ENCODE measurements at regions not wholly inside any gene's neighbourhood (a gene's known extent, or its start where the extent isn't known, plus 50 kb on each side); places are given as distances from the start of the nearest gene placed in this dataset.

GRCh38 chr14:104424406-104425072 lies 155.0 kb upstream of the C14orf180 start:
- H3K27ac ChIP-seq: peak overlapping the region; percentile 78
- peak overlapping the region; percentile 71 for H3K4me2 ChIP-seq
- peak overlapping the region; percentile 39; the same call in 1 of the 2 replicates for H3K9ac ChIP-seq
- no peak overlapping the region for H3K4me3 ChIP-seq
- no peaks in the 10 kb centered on the region for H4K20me1 ChIP-seq
- H3K9me3 ChIP-seq: no peaks in the 10 kb centered on the region
- no peaks in the 10 kb centered on the region for H3K36me3 ChIP-seq
- H3K27me3 ChIP-seq: no peaks in the 10 kb centered on the region
- peaks cover 85% of the 10 kb centered on the region for H3K4me1 ChIP-seq
- TF ChIP-seq Cebpa-rat (IDR thresholded peaks at IDR 0.05): no peak

DNA sequence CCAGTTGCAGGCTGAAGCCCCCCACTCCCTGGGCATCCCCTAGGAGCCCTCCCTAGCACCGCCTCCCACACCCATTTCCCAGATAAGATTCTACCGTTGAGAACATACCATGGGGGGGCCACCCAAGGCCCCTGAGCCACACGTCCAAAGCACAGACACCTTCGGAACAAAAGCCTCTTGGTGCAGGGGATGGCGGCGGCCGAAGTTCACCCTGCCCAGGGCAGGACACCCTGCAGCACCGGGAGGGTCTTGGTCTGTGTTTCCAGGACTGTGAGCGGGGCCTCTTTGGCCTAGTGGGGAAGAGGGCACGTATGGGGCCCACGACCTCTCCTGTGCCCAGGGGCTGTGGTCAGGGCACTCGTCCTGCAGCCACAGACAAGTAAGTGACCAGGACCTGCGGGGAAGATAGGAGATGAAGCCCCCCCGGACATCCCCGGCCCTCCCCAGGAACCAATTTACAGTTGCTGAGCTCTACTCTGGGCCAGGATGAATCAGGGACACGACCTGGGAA lies 154.3 kb upstream of the C14orf180 start:
- H3K4me1 ChIP-seq: peaks cover 87% of the 10 kb centered on the region
- H3K27ac ChIP-seq: peak overlapping the region; percentile 78
- no peaks in the 10 kb centered on the region for H3K27me3 ChIP-seq

GRCh38 chr14:104425763-104426646 lies 153.6 kb upstream of the C14orf180 start:
- Histone ChIP-seq H3K36me3 (no peaks in the 10 kb centered on the region), H3K27ac (peak overlapping the region; percentile 78), H3K4me1 (peaks cover 85% of the 10 kb centered on the region), H3K27me3 (no peaks in the 10 kb centered on the region), H3K4me2 (peak overlapping the region; percentile 71), H3K4me3 (no peak overlapping the region), H3K9me3 (no peaks in the 10 kb centered on the region), H4K20me1 (no peaks in the 10 kb centered on the region), H3K9ac (peak overlapping the region; percentile 40; the same call in 1 of the 2 replicates)
- no peak for TF ChIP-seq Cebpa-rat (IDR thresholded peaks at IDR 0.05)

More for the DNA sequence above, 154.3 kb upstream of the C14orf180 start:
- Histone ChIP-seq H3K4me2 (peak overlapping the region; percentile 71), H3K9me3 (no peaks in the 10 kb centered on the region), H4K20me1 (no peaks in the 10 kb centered on the region), H3K4me3 (no peak overlapping the region), H3K36me3 (no peaks in the 10 kb centered on the region), H3K9ac (peak overlapping the region; percentile 39; the same call in 1 of the 2 replicates)
- TF ChIP-seq Cebpa-rat (IDR thresholded peaks at IDR 0.05): no peak

DNA sequence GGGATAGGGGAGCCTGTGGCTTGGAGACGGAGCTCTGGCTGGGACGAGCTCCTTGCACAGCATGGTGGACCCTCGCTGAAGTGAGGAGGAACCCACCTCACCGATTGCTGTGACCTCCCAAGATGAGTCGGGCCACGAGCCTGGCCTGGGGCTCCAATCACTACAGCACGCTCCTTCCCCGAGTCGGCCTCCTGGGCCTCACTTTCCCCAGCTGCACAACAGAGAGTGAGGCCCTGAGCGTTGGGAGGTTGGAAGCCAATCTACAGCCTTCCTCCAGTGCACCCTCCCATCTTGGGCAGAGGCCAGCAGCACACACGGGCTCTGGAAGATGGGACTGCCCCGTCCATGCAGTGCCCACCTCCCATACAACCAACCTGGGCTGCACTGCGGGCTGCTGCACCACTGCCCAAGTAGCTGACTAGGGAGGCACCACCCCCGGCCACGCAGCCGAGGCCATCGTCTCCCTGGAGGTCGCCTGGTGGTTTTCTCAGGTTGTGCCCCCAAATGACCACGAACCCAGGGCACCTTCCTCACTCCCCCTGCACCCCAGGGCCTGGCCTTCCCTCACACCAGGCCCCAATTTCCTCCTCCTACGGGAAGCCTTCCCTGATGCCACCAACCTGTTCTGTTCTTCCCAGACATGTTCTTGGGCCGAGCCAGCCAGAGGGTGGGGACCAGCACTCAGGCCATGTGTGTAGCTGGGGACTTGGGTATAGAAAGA lies 152.3 kb upstream of the C14orf180 start:
- H3K4me1 ChIP-seq: peaks cover 81% of the 10 kb centered on the region

DNA sequence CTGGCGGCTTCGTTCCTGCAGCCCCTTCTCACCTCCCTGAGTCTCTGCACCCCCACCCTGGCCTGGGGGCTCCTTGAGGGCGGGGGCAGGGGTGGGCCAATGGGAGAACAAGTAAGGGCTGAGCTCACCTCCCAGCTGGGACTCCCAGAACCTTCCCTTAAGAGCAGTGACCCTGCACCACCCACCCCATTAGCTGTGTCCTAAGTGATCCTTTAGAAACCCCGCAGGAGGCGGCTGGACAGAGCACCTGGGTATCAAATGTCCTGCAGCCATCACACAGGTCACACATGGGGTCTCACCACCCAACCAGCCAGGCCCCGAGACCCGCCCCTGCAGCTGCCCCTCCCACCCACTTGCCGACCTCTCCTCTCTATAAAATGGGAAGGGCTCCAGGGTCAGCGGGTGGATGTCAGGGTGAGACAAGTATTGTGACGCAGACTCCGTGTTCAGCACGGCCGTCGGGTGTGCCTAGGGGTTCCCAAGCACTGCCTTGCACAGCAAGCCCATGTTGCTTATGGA lies 151.2 kb upstream of the C14orf180 start:
- Histone ChIP-seq H3K4me2 (0 out of 2 replicates have a peak overlapping the region, but pooled peaks have one; percentile 42), H3K9me3 (no peaks in the 10 kb centered on the region), H3K4me3 (no peak overlapping the region), H4K20me1 (no peaks in the 10 kb centered on the region), H3K27ac (no peak overlapping the region), H3K9ac (no peak overlapping the region), H3K27me3 (no peaks in the 10 kb centered on the region), H3K36me3 (no peaks in the 10 kb centered on the region), H3K4me1 (peaks cover 76% of the 10 kb centered on the region)
- no peak for TF ChIP-seq Cebpa-rat (IDR thresholded peaks at IDR 0.05)

More for the DNA sequence above, 152.3 kb upstream of the C14orf180 start:
- Histone ChIP-seq H3K4me2 (peak overlapping the region; percentile 53), H4K20me1 (no peaks in the 10 kb centered on the region), H3K9ac (no peak overlapping the region), H3K27me3 (no peaks in the 10 kb centered on the region), H3K36me3 (no peaks in the 10 kb centered on the region), H3K4me3 (no peak overlapping the region), H3K27ac (0 out of 2 replicates have a peak overlapping the region, but pooled peaks have one; percentile 9), H3K9me3 (no peaks in the 10 kb centered on the region)
- no peak for TF ChIP-seq Cebpa-rat (IDR thresholded peaks at IDR 0.05)

DNA sequence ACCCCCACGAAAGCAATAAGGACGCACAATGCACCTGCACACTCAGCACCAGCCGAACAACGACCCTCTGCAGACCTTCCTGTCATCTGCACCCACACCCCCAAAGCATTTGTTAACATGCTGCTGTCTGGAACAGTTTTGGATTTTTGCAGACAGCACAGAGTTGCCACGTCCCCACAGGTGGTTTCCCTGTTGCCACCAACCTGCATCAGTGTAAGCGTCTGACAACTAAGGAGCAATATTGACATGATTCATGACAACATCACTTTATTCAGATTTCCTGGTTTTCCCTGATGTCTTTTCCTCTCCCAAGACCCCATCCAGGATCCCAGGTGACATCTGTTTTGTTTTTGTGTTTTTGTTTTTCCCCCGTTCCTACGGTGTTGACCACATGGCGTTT lies 150.7 kb upstream of the C14orf180 start:
- no peaks in the 10 kb centered on the region for H3K36me3 ChIP-seq
- no peaks in the 10 kb centered on the region for H4K20me1 ChIP-seq
- no peaks in the 10 kb centered on the region for H3K9me3 ChIP-seq
- no peaks in the 10 kb centered on the region for H3K27me3 ChIP-seq
- H3K27ac ChIP-seq: no peak overlapping the region
- H3K9ac ChIP-seq: no peak overlapping the region
- peaks cover 76% of the 10 kb centered on the region for H3K4me1 ChIP-seq
- TF ChIP-seq Cebpa-rat (IDR thresholded peaks at IDR 0.05): no peak
- no peak overlapping the region for H3K4me3 ChIP-seq
- peak overlapping the region; percentile 42 for H3K4me2 ChIP-seq

GRCh38 chr14:104429291-104429861 lies 150.2 kb upstream of the C14orf180 start:
- Histone ChIP-seq H3K27ac (no peak overlapping the region), H3K36me3 (no peaks in the 10 kb centered on the region), H3K9ac (no peak overlapping the region), H3K9me3 (no peaks in the 10 kb centered on the region), H3K4me1 (peaks cover 76% of the 10 kb centered on the region), H3K4me2 (peak overlapping the region; percentile 42), H3K4me3 (no peak overlapping the region), H3K27me3 (no peaks in the 10 kb centered on the region), H4K20me1 (no peaks in the 10 kb centered on the region)
- no peak for TF ChIP-seq Cebpa-rat (IDR thresholded peaks at IDR 0.05)

- no peaks in the 10 kb centered on the region for H3K9me3 ChIP-seq
- H3K4me1 ChIP-seq: peaks cover 76% of the 10 kb centered on the region
- no peak overlapping the region for H3K27ac ChIP-seq
- no peak overlapping the region for H3K4me2 ChIP-seq
- TF ChIP-seq Cebpa-rat (IDR thresholded peaks at IDR 0.05): no peak
- H4K20me1 ChIP-seq: no peaks in the 10 kb centered on the region
- no peak overlapping the region for H3K4me3 ChIP-seq
- H3K27me3 ChIP-seq: no peaks in the 10 kb centered on the region
- H3K36me3 ChIP-seq: no peaks in the 10 kb centered on the region
- no peak overlapping the region for H3K9ac ChIP-seq
These were observed 148.1 kb upstream of the C14orf180 start for GRCh38 chr14:104431351-104431928.
